ENCODE measurements at regions not wholly inside any gene's neighbourhood (a gene's known extent, or its start where the extent isn't known, plus 50 kb on each side); places are given as distances from the start of the nearest gene placed in this dataset.

DNA sequence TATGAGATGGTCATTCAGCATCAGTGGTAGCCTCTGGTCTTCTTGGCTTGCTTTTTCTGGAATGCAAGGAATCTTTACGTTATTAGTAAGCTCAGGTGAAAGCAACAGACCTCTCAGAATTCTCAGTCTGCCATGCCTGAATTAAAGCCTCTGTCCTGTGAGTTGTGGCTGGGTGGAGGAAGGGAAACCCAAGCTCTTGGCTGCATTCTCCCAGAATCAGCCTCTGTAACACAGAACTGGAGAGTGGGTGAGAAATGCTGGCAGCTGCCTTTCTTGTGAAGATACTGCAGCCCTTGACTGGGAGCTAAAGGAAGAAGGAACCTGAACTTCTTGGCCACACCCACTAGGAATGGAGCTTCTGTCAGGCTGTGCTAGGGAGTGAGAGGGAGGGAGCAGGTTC is 505.8 kb downstream of the EPHA3 start:
- Histone ChIP-seq H3K4me1 (ENCODE audit: control insufficient read depth in 2 of 2, insufficient read depth in 2 of 2, low read length in 2 of 2) (no peaks in the 10 kb centered on the region), H3K9ac (ENCODE audit: low read length) (no peak overlapping the region), H3K79me2 (ENCODE audit: control insufficient read depth, insufficient read depth, low read length) (no peaks in the 10 kb centered on the region), H3K9me3 (ENCODE audit: control extremely low read depth in 1 of 3, control insufficient read depth in 2 of 3, insufficient read depth in 1 of 3, low read length in 2 of 3) (no peaks in the 10 kb centered on the region), H2AFZ (ENCODE audit: insufficient read depth, low read depth, low read length, poor library complexity, severe bottlenecking) (no peak overlapping the region), H3K36me3 (replicated peaks in 1 of 2; ENCODE audit: control extremely low read depth in 1 of 2, control insufficient read depth in 1 of 2, extremely low read depth in 1 of 2, insufficient read depth in 2 of 2, low read length in 1 of 2) (no peaks in the 10 kb centered on the region), H3K27ac (ENCODE audit: low read length in 2 of 2) (no peak overlapping the region), H3K27me3 (replicated peaks in 1 of 4; ENCODE audit: control extremely low read depth in 1 of 4, control insufficient read depth in 3 of 4, insufficient read depth in 4 of 4, low read length in 3 of 4) (no peaks in the 10 kb centered on the region), H3K4me3 (ENCODE audit: control extremely low read depth in 1 of 5, extremely low read depth in 1 of 5, insufficient read depth in 1 of 5, low read depth in 2 of 5, low read length in 4 of 5) (no peak overlapping the region), H4K20me1 (ENCODE audit: control insufficient read depth, insufficient read depth, low read length, poor library complexity, severe bottlenecking) (no peaks in the 10 kb centered on the region), H3K4me2 (replicated peaks; ENCODE audit: low read depth, low read length, poor library complexity, severe bottlenecking) (no peak overlapping the region)
- DNase-seq (no peak), ATAC-seq (ENCODE audit: low read depth) (no peak)
- ChIA-PET CTCF (no interaction called here), POLR2A (no interaction called here)
- Mint-ChIP-seq H3K4me1 (no peaks in the 10 kb centered on the region), H3K9me3 (ENCODE audit: insufficient read depth) (peaks cover 3% of the 10 kb centered on the region), H3K27ac (no peak overlapping the region), H3K27me3 (no peaks in the 10 kb centered on the region), H3K4me3 (no peak overlapping the region)
- no CpG with 5 or more reads among the region's 1 CpG for WGBS (ENCODE audit: insufficient coverage)
- TF ChIP-seq EZH2 (IDR thresholded peaks at IDR 0.05; ENCODE audit: borderline replicate concordance, insufficient read depth, low read depth, low read length, poor library complexity, severe bottlenecking): no peak
- TF ChIP-seq, protein P1, sequence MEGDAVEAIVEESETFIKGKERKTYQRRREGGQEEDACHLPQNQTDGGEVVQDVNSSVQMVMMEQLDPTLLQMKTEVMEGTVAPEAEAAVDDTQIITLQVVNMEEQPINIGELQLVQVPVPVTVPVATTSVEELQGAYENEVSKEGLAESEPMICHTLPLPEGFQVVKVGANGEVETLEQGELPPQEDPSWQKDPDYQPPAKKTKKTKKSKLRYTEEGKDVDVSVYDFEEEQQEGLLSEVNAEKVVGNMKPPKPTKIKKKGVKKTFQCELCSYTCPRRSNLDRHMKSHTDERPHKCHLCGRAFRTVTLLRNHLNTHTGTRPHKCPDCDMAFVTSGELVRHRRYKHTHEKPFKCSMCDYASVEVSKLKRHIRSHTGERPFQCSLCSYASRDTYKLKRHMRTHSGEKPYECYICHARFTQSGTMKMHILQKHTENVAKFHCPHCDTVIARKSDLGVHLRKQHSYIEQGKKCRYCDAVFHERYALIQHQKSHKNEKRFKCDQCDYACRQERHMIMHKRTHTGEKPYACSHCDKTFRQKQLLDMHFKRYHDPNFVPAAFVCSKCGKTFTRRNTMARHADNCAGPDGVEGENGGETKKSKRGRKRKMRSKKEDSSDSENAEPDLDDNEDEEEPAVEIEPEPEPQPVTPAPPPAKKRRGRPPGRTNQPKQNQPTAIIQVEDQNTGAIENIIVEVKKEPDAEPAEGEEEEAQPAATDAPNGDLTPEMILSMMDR (IDR thresholded peaks at IDR 0.05): no peak
- intact Hi-C loops (cut with micrococcal nuclease): no loop called here

DNA sequence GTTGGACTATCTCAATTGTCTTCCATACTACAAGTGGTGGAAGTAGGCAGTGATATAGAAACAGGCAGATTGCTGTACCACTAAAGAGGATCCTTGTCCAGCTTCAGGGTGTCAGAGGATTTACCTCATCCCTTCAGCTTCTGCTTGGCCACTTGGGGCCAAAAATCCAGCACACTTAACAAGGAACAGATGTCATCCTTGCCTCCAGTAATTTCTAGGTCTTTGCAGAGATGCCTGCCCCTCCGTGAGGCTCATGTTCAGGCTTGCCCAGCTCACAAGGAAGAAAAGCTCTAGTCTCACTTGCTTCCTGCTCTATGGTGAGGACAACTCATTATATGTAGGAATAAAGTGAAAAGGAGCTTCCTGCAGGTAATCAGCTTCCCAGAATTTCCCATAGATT is 510.3 kb downstream of the EPHA3 start:
- H3K27ac ChIP-seq (ENCODE audit: low read length in 2 of 2): no peak overlapping the region
- no peak overlapping the region for H3K9ac ChIP-seq (ENCODE audit: low read length)
- H2AFZ ChIP-seq (ENCODE audit: insufficient read depth, low read depth, low read length, poor library complexity, severe bottlenecking): no peak overlapping the region
- whole genome bisulfite sequencing (ENCODE audit: insufficient coverage): no CpG with 5 or more reads among the region's 1 CpG
- no peaks in the 10 kb centered on the region for H3K79me2 ChIP-seq (ENCODE audit: control insufficient read depth, insufficient read depth, low read length)
- H3K4me3 ChIP-seq (ENCODE audit: control extremely low read depth in 1 of 5, extremely low read depth in 1 of 5, insufficient read depth in 1 of 5, low read depth in 2 of 5, low read length in 4 of 5): no peak overlapping the region
- H3K4me2 ChIP-seq (replicated peaks; ENCODE audit: low read depth, low read length, poor library complexity, severe bottlenecking): no peak overlapping the region
- no peaks in the 10 kb centered on the region for H4K20me1 ChIP-seq (ENCODE audit: control insufficient read depth, insufficient read depth, low read length, poor library complexity, severe bottlenecking)
- ATAC-seq (ENCODE audit: low read depth) (no peak), DNase-seq (no peak)
- no peaks in the 10 kb centered on the region for H3K27me3 ChIP-seq (replicated peaks in 1 of 4; ENCODE audit: control extremely low read depth in 1 of 4, control insufficient read depth in 3 of 4, insufficient read depth in 4 of 4, low read length in 3 of 4)
- no peak overlapping the region for H3K4me3 Mint-ChIP-seq
- H3K4me1 Mint-ChIP-seq: no peaks in the 10 kb centered on the region
- H3K9me3 Mint-ChIP-seq (ENCODE audit: insufficient read depth): peaks cover 3% of the 10 kb centered on the region
- ChIA-PET POLR2A (no interaction called here), CTCF (interaction anchor here (1.0 kb wide), 1 partner anchor 15 kb away, joined by 3 read pairs; no protein-coding TSS in a partner anchor)
- no peaks in the 10 kb centered on the region for H3K9me3 ChIP-seq (ENCODE audit: control extremely low read depth in 1 of 3, control insufficient read depth in 2 of 3, insufficient read depth in 1 of 3, low read length in 2 of 3)
- intact Hi-C loops (cut with micrococcal nuclease): no loop called here
- H3K4me1 ChIP-seq (ENCODE audit: control insufficient read depth in 2 of 2, insufficient read depth in 2 of 2, low read length in 2 of 2): no peaks in the 10 kb centered on the region
- H3K36me3 ChIP-seq (replicated peaks in 1 of 2; ENCODE audit: control extremely low read depth in 1 of 2, control insufficient read depth in 1 of 2, extremely low read depth in 1 of 2, insufficient read depth in 2 of 2, low read length in 1 of 2): no peaks in the 10 kb centered on the region
- no peaks in the 10 kb centered on the region for H3K27me3 Mint-ChIP-seq
- no peak overlapping the region for H3K27ac Mint-ChIP-seq
- no peak for TF ChIP-seq EZH2 (IDR thresholded peaks at IDR 0.05; ENCODE audit: borderline replicate concordance, insufficient read depth, low read depth, low read length, poor library complexity, severe bottlenecking)
- TF ChIP-seq, protein P1 (IDR thresholded peaks at IDR 0.05): no peak
